ENCODE measurements at regions not wholly inside any gene's neighbourhood (a gene's known extent, or its start where the extent isn't known, plus 50 kb on each side); places are given as distances from the start of the nearest gene placed in this dataset.

DNA sequence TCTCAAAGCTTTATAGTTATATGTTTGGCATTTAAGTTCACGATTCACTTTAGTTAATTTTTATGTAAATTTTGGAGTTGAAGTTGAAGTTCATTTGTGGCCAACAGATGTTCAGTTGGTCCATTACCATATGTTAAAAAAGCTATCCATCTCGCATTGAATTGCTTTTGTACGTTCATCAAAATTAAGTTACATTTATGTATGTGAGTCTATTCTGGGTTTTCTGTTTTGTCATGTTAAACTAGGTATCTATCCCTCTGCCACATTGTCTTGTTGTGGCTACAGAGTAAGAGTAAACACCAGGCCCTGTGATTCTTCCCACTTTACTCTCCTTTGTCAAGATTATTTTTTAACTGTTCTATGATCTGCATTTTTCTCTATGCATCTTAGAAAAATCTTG, 237.3 kb downstream of the BMP2 start:
- TF ChIP-seq, protein P1, sequence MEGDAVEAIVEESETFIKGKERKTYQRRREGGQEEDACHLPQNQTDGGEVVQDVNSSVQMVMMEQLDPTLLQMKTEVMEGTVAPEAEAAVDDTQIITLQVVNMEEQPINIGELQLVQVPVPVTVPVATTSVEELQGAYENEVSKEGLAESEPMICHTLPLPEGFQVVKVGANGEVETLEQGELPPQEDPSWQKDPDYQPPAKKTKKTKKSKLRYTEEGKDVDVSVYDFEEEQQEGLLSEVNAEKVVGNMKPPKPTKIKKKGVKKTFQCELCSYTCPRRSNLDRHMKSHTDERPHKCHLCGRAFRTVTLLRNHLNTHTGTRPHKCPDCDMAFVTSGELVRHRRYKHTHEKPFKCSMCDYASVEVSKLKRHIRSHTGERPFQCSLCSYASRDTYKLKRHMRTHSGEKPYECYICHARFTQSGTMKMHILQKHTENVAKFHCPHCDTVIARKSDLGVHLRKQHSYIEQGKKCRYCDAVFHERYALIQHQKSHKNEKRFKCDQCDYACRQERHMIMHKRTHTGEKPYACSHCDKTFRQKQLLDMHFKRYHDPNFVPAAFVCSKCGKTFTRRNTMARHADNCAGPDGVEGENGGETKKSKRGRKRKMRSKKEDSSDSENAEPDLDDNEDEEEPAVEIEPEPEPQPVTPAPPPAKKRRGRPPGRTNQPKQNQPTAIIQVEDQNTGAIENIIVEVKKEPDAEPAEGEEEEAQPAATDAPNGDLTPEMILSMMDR (IDR thresholded peaks at IDR 0.05; ENCODE audit: borderline replicate concordance): no peak
- no peaks in the 10 kb centered on the region for H3K4me1 ChIP-seq
- intact Hi-C loops (cut with micrococcal nuclease): no loop called here
- no peak for DNase-seq
- H3K27ac ChIP-seq (replicated peaks): no peak overlapping the region
- no peaks in the 10 kb centered on the region for H3K27me3 ChIP-seq (ENCODE audit: low read depth)
- no peaks in the 10 kb centered on the region for H3K36me3 ChIP-seq
- peaks cover 42% of the 10 kb centered on the region for H3K9me3 ChIP-seq (replicated peaks)
- no peak overlapping the region for H3K4me3 ChIP-seq

DNA sequence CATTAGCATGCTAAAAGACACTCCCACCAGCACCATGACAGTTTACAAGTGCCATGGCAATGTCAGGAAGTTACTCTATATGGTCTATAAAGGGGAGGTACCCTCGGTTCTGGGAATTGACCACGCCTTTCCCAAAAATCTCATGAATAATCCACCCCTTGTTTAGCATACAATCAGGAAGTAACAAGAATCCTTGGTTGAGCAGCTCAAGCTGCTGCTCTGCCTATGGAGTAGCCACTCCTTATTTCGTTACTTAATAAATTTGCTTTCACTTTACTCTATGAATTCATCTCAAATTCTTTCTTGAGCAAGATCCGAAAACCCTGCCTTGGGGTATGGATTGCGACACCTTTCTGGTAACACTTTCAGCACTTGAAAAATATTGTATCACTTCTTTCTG, 243.0 kb downstream of the BMP2 start:
- intact Hi-C loops (cut with micrococcal nuclease): no loop called here
- H3K36me3 ChIP-seq: no peaks in the 10 kb centered on the region
- TF ChIP-seq, protein P1 (IDR thresholded peaks at IDR 0.05; ENCODE audit: borderline replicate concordance): no peak
- H3K9me3 ChIP-seq (replicated peaks): peaks cover 43% of the 10 kb centered on the region
- no peak overlapping the region for H3K4me3 ChIP-seq
- no peak overlapping the region for H3K27ac ChIP-seq (replicated peaks)
- no peak for DNase-seq
- H3K27me3 ChIP-seq (ENCODE audit: low read depth): no peaks in the 10 kb centered on the region
- H3K4me1 ChIP-seq: no peaks in the 10 kb centered on the region

DNA sequence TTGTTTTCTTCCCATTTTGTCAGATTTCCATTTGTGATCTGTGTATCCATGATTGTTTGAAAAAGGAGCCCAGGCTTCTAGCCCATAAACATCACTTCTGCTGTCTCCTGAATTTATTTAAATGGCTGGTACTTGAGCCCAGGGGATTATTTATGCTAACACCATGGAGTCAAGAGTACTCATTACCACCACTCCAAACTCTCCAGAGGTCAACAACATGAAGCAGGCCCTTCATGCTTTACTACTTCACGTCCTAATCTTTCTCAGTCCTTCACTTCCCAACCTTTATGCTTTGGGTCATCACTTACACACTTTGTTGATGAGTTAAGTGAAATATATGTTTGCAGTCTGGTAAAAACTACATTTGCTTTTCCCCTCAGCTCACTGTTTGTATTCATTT, 247.8 kb downstream of the BMP2 start:
- DNase-seq: no peak
- intact Hi-C loops (cut with micrococcal nuclease): no loop called here
- no peaks in the 10 kb centered on the region for H3K9me3 ChIP-seq (replicated peaks)
- TF ChIP-seq, protein P1 (IDR thresholded peaks at IDR 0.05; ENCODE audit: borderline replicate concordance): no peak
- no peaks in the 10 kb centered on the region for H3K4me1 ChIP-seq
- no peaks in the 10 kb centered on the region for H3K36me3 ChIP-seq
- no peaks in the 10 kb centered on the region for H3K27me3 ChIP-seq (ENCODE audit: low read depth)
- no peak overlapping the region for H3K27ac ChIP-seq (replicated peaks)
- no peak overlapping the region for H3K4me3 ChIP-seq

DNA sequence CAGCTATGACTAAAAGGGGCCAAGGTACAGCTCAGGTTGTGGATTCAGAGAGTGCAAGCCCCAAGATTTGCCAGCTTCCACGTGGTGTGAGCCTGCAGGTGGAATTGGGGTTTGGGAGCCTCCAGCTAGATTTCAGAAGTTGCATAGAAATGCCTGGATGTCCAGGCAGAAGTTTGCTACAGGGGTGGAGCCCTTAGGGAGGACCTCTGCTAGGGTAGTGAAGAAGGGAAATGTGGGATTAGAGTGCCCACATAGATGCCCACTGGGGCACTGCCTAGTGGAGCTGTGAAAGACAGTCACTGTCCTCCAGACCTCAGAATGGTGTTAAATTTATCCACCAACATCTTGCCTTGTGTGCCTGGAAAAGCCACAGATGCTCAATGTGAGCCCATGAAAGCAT, 255.1 kb downstream of the BMP2 start:
- Histone ChIP-seq H3K27me3 (ENCODE audit: low read depth) (no peaks in the 10 kb centered on the region), H3K36me3 (no peaks in the 10 kb centered on the region), H3K9me3 (replicated peaks) (peaks cover 17% of the 10 kb centered on the region), H3K27ac (replicated peaks) (no peak overlapping the region), H3K4me1 (no peaks in the 10 kb centered on the region), H3K4me3 (no peak overlapping the region)
- TF ChIP-seq, protein P1 (IDR thresholded peaks at IDR 0.05; ENCODE audit: borderline replicate concordance): no peak
- intact Hi-C loops (cut with micrococcal nuclease): no loop called here
- DNase-seq: no peak

DNA sequence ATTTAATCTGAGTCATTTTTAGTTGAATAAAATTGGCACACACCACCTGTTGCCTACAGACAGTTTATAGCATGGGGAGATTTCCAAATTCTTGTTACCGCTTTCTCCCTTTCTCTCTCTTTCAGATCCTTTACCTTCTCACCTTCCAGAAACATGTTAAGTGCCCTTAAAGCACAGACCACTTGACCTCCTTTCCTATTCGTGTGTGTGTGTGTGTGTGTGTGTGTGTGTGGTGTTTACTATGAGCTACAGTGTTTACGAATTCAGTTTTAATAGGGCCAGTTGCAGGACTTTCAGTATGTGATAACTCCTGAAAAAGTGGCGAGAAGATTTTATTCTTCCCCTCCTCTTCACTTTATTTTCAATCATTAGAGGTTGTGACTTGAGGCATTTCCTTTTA, 258.1 kb downstream of the BMP2 start:
- intact Hi-C loops (cut with micrococcal nuclease): no loop called here
- DNase-seq: no peak
- TF ChIP-seq, protein P1 (IDR thresholded peaks at IDR 0.05; ENCODE audit: borderline replicate concordance): no peak
- Histone ChIP-seq H3K4me3 (no peak overlapping the region), H3K27me3 (ENCODE audit: low read depth) (no peaks in the 10 kb centered on the region), H3K27ac (replicated peaks) (no peak overlapping the region), H3K9me3 (replicated peaks) (peaks cover 17% of the 10 kb centered on the region), H3K36me3 (no peaks in the 10 kb centered on the region), H3K4me1 (no peaks in the 10 kb centered on the region)

DNA sequence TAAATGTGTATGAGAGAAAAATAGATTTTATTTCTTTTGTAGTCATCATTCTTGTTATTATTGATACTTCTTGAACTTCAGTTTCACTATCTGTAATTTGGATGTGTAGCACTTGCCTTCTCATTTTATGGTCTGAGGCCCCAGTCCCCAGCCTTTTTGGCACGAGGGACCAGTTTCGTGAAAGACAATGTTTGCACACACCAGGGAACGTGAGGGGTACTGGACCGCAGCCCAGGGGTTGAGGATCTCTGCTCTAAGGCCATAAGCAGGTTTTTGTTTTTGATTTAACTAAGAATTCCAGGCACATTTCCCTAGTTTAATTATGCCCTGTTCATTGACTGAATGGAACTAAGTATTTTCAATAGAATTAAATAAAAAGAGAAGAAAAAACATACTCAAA, 261.5 kb downstream of the BMP2 start:
- H3K4me3 ChIP-seq: no peak overlapping the region
- no peaks in the 10 kb centered on the region for H3K4me1 ChIP-seq
- intact Hi-C loops (cut with micrococcal nuclease): no loop called here
- TF ChIP-seq, protein P1 (IDR thresholded peaks at IDR 0.05; ENCODE audit: borderline replicate concordance): no peak
- no peaks in the 10 kb centered on the region for H3K27me3 ChIP-seq (ENCODE audit: low read depth)
- no peak overlapping the region for H3K27ac ChIP-seq (replicated peaks)
- DNase-seq: no peak
- no peaks in the 10 kb centered on the region for H3K9me3 ChIP-seq (replicated peaks)
- H3K36me3 ChIP-seq: no peaks in the 10 kb centered on the region
